H9 (cell line): ENCODE measurements at regions not wholly inside any gene's neighbourhood (a gene's known extent, or its start where the extent isn't known, plus 50 kb on each side); places are given as distances from the start of the nearest gene placed in this dataset.
A peak's percentile ranks its signal among the peaks of the same experiment; 100 is the strongest.

Experiments
- DNase-seq: peaks from one replicate; pipeline ENCODE4 v3.0.0-alpha.2; 2017
- H2AFZ ChIP-seq: one replicate; pipeline ENCODE4 v1.6.1; 2013; ENCODE audit warnings: mild to moderate bottlenecking, low read length, control low read depth, moderate library complexity
- H2AK5ac ChIP-seq: 2 replicates; pipeline ENCODE4 v1.6.1; 2013; ENCODE audit warnings: low read length, control low read depth, mixed read lengths; ENCODE audit not compliant: insufficient read length
- H2BK120ac ChIP-seq: one replicate; pipeline ENCODE4 v1.6.1; 2013; ENCODE audit warnings: low read depth, mild to moderate bottlenecking, low read length, control low read depth, inconsistent platforms; ENCODE audit not compliant: poor library complexity, severe bottlenecking
- H2BK12ac ChIP-seq: 2 replicates; pipeline ENCODE4 v1.6.1; 2013; ENCODE audit warnings: low read length, control low read depth, mixed read lengths, low read depth; ENCODE audit not compliant: insufficient read length
- H2BK15ac ChIP-seq: 2 replicates; pipeline ENCODE4 v1.6.1; 2013; ENCODE audit warnings: low read depth, low read length, control low read depth
- H2BK20ac ChIP-seq: one replicate; pipeline ENCODE4 v1.6.1; 2013; ENCODE audit warnings: low read depth, mild to moderate bottlenecking, low read length, control low read depth, inconsistent platforms; ENCODE audit not compliant: poor library complexity, severe bottlenecking
- H2BK5ac ChIP-seq: 2 replicates; pipeline ENCODE4 v1.6.1; 2013; ENCODE audit warnings: low read length, control low read depth, mixed read lengths; ENCODE audit not compliant: insufficient read length
- H3K14ac ChIP-seq: 2 replicates; pipeline ENCODE4 v1.6.1; 2013; ENCODE audit warnings: low read length, control low read depth; ENCODE audit not compliant: insufficient read depth
- H3K18ac ChIP-seq: 2 replicates; pipeline ENCODE4 v1.6.1; 2013; ENCODE audit warnings: low read depth, mild to moderate bottlenecking, mixed read lengths, low read length, control low read depth; ENCODE audit not compliant: insufficient read length
- H3K23ac ChIP-seq: 2 replicates; pipeline ENCODE4 v1.6.1; 2013; ENCODE audit warnings: low read length, control low read depth, mixed read lengths, low read depth; ENCODE audit not compliant: insufficient read length
- H3K23me2 ChIP-seq: 2 replicates; pipeline ENCODE4 v1.6.1; 2013; ENCODE audit warnings: low read depth, mild to moderate bottlenecking, mixed read lengths, low read length, control low read depth; ENCODE audit not compliant: insufficient read length, poor library complexity, severe bottlenecking
- H3K27ac ChIP-seq: 2 replicates; pipeline ENCODE4 v1.5.1; 2013; ENCODE audit warnings: low read length, control low read depth, mixed read lengths, low read depth; ENCODE audit not compliant: insufficient read length
- H3K27me3 ChIP-seq: 2 replicates; pipeline ENCODE4 v1.6.1; 2013; ENCODE audit warnings: low read length, control low read depth, inconsistent platforms; ENCODE audit not compliant: insufficient read depth
- H3K4ac ChIP-seq: 2 replicates; pipeline ENCODE4 v1.6.1; 2013; ENCODE audit warnings: low read depth, mild to moderate bottlenecking, control low read depth, inconsistent platforms, low read length, moderate library complexity
- H3K4me1 ChIP-seq: 2 replicates; pipeline ENCODE4 v1.6.1; 2013; ENCODE audit warnings: low read length, control low read depth, inconsistent platforms; ENCODE audit not compliant: insufficient read depth
- H3K4me2 ChIP-seq: 2 replicates; pipeline ENCODE4 v1.6.1; 2013; ENCODE audit warnings: low read length, control low read depth, mixed read lengths; ENCODE audit not compliant: insufficient read length, insufficient read depth
- H3K56ac ChIP-seq: 2 replicates; pipeline ENCODE4 v1.6.1; 2013; ENCODE audit warnings: low read depth, mild to moderate bottlenecking, mixed read lengths, low read length, control low read depth; ENCODE audit not compliant: insufficient read length
- H3K79me1 ChIP-seq: 2 replicates; pipeline ENCODE4 v1.6.1; 2013; ENCODE audit warnings: low read depth, mild to moderate bottlenecking, moderate library complexity, low read length, control low read depth, inconsistent platforms; ENCODE audit not compliant: insufficient read depth, poor library complexity, severe bottlenecking
- H3K79me2 ChIP-seq: 2 replicates; pipeline ENCODE4 v1.6.1; 2013; ENCODE audit warnings: low read length, control low read depth, inconsistent platforms; ENCODE audit not compliant: insufficient read depth
- H3K9ac ChIP-seq: 2 replicates; pipeline ENCODE4 v1.6.1; 2013; ENCODE audit warnings: low read length, control low read depth, mixed read lengths; ENCODE audit not compliant: insufficient read length; ENCODE audit errors: extremely low read depth
- H3K9me3 ChIP-seq: one replicate; pipeline ENCODE4 v1.6.1; 2013; ENCODE audit warnings: low read depth, low read length, inconsistent platforms; ENCODE audit not compliant: control insufficient read depth
- H3T11ph ChIP-seq: one replicate; pipeline ENCODE4 v1.6.1; 2013; ENCODE audit warnings: mild to moderate bottlenecking, low read length, control low read depth, inconsistent platforms
- H4K20me1 ChIP-seq: one replicate; pipeline ENCODE4 v1.6.1; 2013; ENCODE audit not compliant: control insufficient read depth, insufficient read length, insufficient read depth
- H4K5ac ChIP-seq: 2 replicates; pipeline ENCODE4 v1.6.1; 2013; ENCODE audit warnings: low read depth, mild to moderate bottlenecking, mixed read lengths, low read length, control low read depth; ENCODE audit not compliant: insufficient read length
- H4K8ac ChIP-seq: replicated peaks from 2 replicates; pipeline ENCODE4 v1.6.1; 2013; ENCODE audit warnings: low read length, control low read depth, mixed read lengths, low read depth; ENCODE audit not compliant: insufficient read length
- H4K91ac ChIP-seq: 2 replicates; pipeline ENCODE4 v1.6.1; 2013; ENCODE audit warnings: low read depth, mild to moderate bottlenecking, moderate library complexity, mixed read lengths, low read length, control low read depth; ENCODE audit not compliant: insufficient read length
- H3K27ac Mint-ChIP-seq, 3 experiments: 2 replicates in 2 of 3; 3 replicates in 1 of 3; pipeline ENCODE4 v1.8.0; 2020 to 2021; ENCODE audit warnings: mixed read lengths in 3 of 3, mild to moderate bottlenecking in 1 of 3, moderate library complexity in 1 of 3
- H3K27me3 Mint-ChIP-seq: 2 replicates; pipeline ENCODE4 v1.8.0; 2021; ENCODE audit warnings: low read depth, mild to moderate bottlenecking, moderate library complexity, mixed read lengths
- H3K36me3 Mint-ChIP-seq, 3 experiments: 2 replicates in 2 of 3; 3 replicates in 1 of 3; pipeline ENCODE4 v1.8.0; 2020 to 2021; ENCODE audit warnings: low read depth in 3 of 3, mixed read lengths in 3 of 3; ENCODE audit not compliant: insufficient read depth in 1 of 3
- H3K4me1 Mint-ChIP-seq, 2 experiments: 2 replicates each; pipeline ENCODE4 v1.8.0; 2020; ENCODE audit warnings: mixed read lengths in 2 of 2
- H3K4me3 Mint-ChIP-seq, 2 experiments: 2 replicates in 1 of 2; 3 replicates in 1 of 2; pipeline ENCODE4 v1.8.0; 2020 to 2021; ENCODE audit warnings: mild to moderate bottlenecking in 2 of 2, mixed read lengths in 2 of 2, moderate library complexity in 1 of 2
- H3K9me3 Mint-ChIP-seq, 2 experiments: 2 replicates in 1 of 2; 3 replicates in 1 of 2; pipeline ENCODE4 v1.8.0; 2020; ENCODE audit warnings: mild to moderate bottlenecking in 2 of 2, mixed read lengths in 2 of 2, moderate library complexity in 1 of 2
- CTCF ChIP-seq: fragments of 200-600 bp; sonication (generic); conservative IDR thresholded peaks from 3 replicates; pipeline ENCODE4 v1.8.0; 2021; ENCODE audit warnings: antibody characterized with exemption, mild to moderate bottlenecking
- WGBS: extraction: QIAGEN DNeasy Blood & Tissue Kit; methylation state at CpG from one replicate; pipeline ENCODE4 v1.1.7; 2013; ENCODE audit warnings: missing lambda C conversion rate, low lambda C conversion rate, mixed read lengths; ENCODE audit not compliant: insufficient read length; ENCODE audit errors: extremely low coverage; 5-methylcytosine and 5-hydroxymethylcytosine counted together

DNA sequence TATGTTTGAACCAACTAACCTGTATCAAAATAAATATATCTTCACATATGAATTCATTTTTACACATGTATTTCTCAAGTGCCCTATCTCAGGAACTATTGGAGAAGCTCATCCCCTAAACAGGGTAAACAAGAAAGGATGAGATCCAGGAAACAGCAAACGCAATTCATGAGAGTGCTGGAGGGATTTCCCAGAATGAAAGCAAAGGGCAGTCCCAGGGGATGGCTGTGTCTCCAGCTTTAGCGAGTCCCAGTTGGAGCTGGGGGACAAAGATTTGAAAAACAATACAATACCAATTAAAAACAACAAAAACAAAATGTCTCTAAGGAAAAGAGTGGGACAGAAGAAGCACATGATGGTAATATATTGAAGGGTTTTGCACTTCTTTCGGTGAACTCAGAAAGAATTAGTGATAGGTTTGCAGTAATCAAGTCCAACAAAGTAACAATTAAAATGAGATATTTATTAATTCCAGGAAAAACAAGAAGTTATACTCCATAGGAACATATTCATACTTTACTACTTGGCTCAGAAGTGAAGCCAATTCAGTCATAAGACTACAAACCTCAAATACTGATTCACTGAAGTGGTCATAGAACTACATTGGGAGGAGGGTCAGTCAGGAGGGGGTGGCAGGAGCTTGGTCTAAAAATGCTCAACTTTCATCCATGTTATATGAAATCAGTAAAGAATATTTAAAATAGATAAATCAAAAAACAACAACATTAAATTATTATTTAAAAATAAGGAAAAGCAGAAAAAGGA is 73.1 kb upstream of the PDE1A start:
- no CpG with 5 or more reads among the region's 3 CpGs for WGBS
- H2BK12ac ChIP-seq, result no peak overlapping the region
- H3K36me3 Mint-ChIP-seq, result no peaks in the 10 kb centered on the region

More for the DNA sequence above, 73.1 kb upstream of the PDE1A start:
- no peaks in the 10 kb centered on the region for H4K20me1 ChIP-seq
- H3K23ac ChIP-seq, result no peak overlapping the region
- H2AK5ac ChIP-seq, result no peak overlapping the region
- H3K4me1 ChIP-seq, result peaks cover 3% of the 10 kb centered on the region; the same call in 1 of the 2 replicates
- TF ChIP-seq CTCF, result no peak
- no peaks in the 10 kb centered on the region for H3K27me3 Mint-ChIP-seq
- no peaks in the 10 kb centered on the region for H3K27me3 ChIP-seq
- no peak overlapping the region for H2BK15ac ChIP-seq
- no peak overlapping the region for H2AFZ ChIP-seq
- H3T11ph ChIP-seq, result no peak overlapping the region
- H3K79me2 ChIP-seq, result no peaks in the 10 kb centered on the region
- H4K8ac ChIP-seq, result no peak overlapping the region
- no peak overlapping the region for H4K91ac ChIP-seq
- no peak overlapping the region for H2BK20ac ChIP-seq
- no peak overlapping the region for H3K27ac ChIP-seq
- H3K9me3 ChIP-seq, result no peaks in the 10 kb centered on the region
- DNase-seq, result no peak
- no peak overlapping the region for H3K14ac ChIP-seq
- H3K23me2 ChIP-seq, result no peaks in the 10 kb centered on the region
- no peak overlapping the region for H4K5ac ChIP-seq
- H3K27ac Mint-ChIP-seq, result peak overlapping the region in 2 of 3 experiments; percentile 57 to 87; a peak in 4 of 7 replicates
- no peaks in the 10 kb centered on the region for H3K9me3 Mint-ChIP-seq
- H3K4me2 ChIP-seq, result no peak overlapping the region
- H3K18ac ChIP-seq, result no peak overlapping the region
- no peak overlapping the region for H2BK120ac ChIP-seq
- H2BK5ac ChIP-seq, result no peak overlapping the region
- no peak overlapping the region for H3K4ac ChIP-seq
- no peak overlapping the region for H3K4me3 Mint-ChIP-seq
- no peak overlapping the region for H3K56ac ChIP-seq
- no peaks in the 10 kb centered on the region for H3K79me1 ChIP-seq
- peaks cover 10 to 20% of the 10 kb centered on the region in 2 experiments for H3K4me1 Mint-ChIP-seq
- no peak overlapping the region for H3K9ac ChIP-seq
